ENCODE measurements at regions not wholly inside any gene's neighbourhood (a gene's known extent, or its start where the extent isn't known, plus 50 kb on each side); places are given as distances from the start of the nearest gene placed in this dataset.

- TF ChIP-seq CTCF (IDR thresholded peaks at IDR 0.05) (no peak), POLR2AphosphoS5 (IDR thresholded peaks at IDR 0.05) (no peak), EP300 (IDR thresholded peaks at IDR 0.05) (no peak), POLR2A (IDR thresholded peaks at IDR 0.05) (no peak)
Measured at GRCh38 chr11:104652996-104653395, 245.3 kb downstream of the CASP12 start.

All from stomach (tissue), 4 donors.